Hippocampal formation (tissue), 2 donors: ENCODE measurements at regions not wholly inside any gene's neighbourhood (a gene's known extent, or its start where the extent isn't known, plus 50 kb on each side); places are given as distances from the start of the nearest gene placed in this dataset.

ENCODE experiments used
- DNase-seq, 2 donors: peaks; one replicate each; lab custom pipeline; 2025; lab: John Stamatoyannopoulos, UW

GRCh38 chr20:50301165-50301564 lies 110.5 kb downstream of the CEBPB start:
- no peak for DNase-seq

- no peak for DNase-seq
These were observed 111.1 kb downstream of the CEBPB start for GRCh38 chr20:50301712-50302111.

DNA sequence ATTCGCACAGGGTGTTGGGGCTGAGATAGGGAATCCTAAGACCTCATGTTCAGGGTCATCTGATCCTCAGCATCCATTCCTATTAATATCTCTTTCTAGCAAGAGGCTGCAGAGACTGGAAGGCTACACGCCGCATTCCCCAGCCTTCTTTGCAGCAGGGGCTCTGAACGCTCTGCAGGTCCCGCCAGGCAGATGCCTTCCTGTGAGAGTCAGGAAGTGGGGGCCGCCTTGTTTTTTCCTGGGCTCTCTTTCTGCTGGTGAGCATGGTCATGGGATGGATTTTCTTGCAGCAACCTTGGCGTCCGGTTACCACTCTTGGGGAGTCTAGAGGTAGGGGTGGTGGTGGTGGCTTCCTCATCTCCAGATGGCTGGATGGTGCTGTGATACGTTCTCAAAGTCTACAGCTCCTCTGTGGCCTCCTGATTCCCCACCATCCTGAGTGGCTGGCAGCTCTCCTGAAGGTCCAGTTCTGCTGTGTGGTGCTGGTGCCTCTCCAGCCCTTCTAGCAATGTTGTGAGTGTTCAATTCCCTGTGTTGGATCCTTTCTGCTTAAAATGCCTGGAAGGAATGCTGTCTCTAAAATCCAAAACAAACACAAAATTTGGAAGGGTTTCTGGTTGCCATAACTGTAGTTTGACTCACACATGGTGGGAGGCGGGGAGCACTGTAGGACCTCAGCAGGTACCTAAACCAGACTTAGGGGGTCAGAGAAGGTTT lies 111.9 kb downstream of the CEBPB start:
- no peak for DNase-seq

- no peak for DNase-seq
These were observed 113.2 kb downstream of the CEBPB start for GRCh38 chr20:50303573-50304500.

DNA sequence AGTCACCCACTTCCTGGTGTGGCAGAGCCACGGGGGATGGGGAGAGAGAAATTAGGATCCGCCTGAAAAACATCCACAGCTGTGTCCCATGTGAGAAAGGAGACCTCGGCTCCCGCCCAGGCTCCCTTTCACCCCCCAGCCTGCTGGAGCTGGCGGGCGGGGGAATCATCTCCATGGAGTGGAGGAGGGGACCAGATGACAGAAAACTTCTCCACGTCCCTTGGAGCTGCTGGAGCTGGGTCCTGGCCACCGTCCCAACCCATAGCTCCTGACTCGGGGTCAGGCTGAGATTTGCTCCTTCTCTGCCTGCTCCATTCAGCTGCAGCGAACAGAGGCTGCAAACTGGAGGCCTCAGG lies 113.8 kb downstream of the CEBPB start:
- DNase-seq = no peak

DNA sequence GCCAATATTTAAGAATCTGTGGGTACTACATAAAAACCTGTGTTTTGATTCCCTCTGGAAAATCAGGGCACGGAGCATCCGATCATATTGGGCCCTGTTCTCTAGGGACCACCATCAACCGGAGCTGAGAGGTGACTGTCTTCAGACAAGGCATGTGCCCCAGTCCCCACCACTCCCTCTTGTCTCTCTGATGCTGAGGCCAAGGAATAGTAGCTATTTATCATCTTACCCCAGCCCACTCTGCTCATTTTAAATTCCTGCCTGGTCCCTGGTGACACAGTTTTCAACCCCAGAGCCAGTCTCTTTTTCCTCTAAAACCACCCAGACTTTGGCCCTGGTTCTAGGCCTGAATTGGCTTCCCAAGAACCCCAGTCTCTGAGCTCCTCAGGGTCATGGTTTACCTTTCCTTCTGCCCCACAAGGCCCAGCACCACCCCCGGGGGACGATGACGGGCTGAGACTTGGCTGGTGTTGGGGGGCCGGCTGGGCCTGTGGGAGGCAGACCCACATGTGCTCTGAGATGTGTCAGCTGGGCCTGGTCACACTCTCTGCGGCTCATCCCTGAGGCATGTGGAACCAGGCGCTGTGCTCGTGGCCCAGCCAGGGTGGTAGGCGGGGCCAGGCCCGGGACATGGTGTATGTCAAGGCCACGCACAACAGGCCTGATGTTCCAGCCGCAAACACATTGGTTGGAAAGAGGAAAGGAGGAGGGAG lies 114.4 kb downstream of the CEBPB start:
- DNase-seq = no peak

DNA sequence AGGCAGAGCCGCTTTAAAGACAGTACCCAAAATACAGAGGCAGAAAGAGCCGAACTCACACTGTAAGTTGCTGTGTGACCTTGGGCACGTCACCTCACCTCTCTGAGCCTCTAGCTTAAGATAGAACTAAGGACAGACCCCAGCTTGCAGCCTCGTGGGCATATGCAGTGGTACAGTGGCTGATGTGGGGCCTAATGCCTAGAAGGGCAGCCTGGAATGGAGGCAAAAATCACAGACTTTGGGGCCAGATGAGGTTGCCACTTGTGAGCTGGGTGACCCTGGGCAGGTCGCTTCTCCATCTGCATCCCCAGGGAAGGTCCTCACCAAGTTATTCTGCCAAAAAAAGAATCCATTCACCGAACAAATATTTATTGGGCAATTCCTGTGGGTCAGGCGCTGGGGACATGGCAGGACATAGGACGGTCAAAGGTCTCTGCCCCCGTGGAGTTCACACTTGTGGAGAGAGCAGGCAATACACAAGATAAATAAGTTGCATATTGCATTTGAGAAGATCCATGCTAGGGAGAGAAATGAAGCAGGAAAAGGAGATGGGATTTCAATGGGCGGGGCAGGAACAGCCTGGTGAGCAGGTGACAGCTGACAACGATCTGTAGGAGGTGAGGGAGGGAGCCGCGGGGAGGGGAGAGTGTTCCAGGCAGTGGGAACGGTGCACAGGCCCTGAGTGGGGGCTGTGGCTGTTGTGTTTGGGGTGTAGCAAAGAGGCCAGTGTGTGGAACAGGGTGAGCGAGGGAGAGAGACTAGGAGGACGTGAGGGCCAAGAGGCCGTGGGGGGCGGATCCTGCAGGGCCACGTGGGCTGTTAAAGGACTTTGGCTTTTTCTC lies 115.2 kb downstream of the CEBPB start:
- no peak for DNase-seq

GRCh38 chr20:50306478-50307423 lies 116.1 kb downstream of the CEBPB start:
- no peak for DNase-seq

DNA sequence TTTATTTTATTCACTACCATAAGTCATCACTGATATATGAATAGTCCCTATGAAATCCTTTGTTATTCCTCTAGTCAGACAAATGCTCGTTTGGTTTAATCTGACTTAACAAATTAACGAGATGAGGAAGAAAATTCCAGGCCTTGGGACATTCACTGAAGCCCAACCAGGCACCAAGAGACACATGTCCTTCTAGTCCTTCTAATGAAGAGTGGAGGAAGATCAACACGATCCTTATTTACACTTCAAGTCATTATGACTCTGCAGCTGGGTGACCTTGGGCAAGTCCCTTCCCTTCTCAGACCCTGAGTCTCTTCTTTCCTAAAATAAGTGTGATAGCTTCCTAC lies 117.5 kb downstream of the CEBPB start:
- DNase-seq = no peak

- DNase-seq = peak; percentile 26 to 43
These were observed 118.1 kb downstream of the CEBPB start for GRCh38 chr20:50308513-50309279.

DNA sequence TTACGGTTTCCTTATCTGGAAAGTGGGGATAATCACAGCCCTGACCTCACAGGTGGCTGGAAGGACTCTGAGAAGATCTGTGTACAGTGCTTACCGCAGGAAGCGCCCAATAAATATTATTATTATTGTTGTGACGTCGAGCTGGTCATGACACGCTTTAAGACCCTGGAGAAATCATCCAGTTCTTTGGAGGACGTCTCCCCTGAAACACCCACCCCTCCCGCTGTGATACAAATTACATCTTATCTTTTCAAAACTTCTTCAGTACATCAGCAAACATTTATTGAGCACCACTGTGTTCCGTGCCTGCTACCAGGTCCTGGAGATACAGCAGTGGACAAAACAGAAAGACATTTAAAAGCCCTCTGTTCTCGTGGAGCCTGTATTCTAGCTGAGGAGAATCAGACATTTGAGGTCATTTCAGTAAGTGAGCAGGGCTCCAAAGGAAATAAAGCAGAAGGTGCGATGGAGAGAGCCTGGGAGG lies 118.7 kb downstream of the CEBPB start:
- no peak for DNase-seq

GRCh38 chr20:50309764-50310672 lies 119.4 kb downstream of the CEBPB start:
- DNase-seq = no peak

- DNase-seq = no peak
These were observed 120.0 kb downstream of the CEBPB start for GRCh38 chr20:50310673-50311051.

DNA sequence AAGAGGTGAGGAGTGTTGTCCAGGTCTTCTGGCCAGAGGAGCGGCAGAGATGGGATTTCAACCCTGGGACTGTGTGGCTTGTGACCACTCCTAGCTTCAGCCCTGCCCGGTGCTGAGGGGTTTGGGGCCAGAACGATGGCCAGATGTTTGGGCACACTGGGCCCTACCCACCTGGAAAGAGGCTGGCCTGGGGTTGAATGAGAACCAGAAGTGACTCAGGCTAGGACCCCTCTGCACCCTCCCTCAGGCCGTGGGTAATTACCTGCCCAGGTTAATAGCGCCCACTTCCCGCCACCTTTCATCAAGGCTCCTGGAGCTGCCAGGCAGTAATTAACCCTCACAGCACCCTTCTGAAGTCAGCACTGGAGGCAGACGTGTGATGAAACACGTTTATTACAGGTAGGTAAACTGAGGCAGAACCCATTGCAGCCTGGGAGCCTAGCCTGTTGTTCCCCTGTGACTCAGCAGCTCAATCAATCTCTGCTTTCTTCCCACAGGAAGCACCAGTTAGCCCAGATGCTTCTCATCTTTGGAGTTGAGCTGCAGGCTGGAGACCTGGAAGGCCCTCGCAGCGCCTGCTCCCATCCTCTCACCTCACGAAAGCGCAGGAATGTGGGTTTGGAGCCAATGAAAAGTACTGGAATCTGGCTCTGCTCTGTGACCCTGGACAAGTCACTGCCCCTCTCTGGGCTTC lies 120.8 kb downstream of the CEBPB start:
- DNase-seq = no peak

GRCh38 chr20:50312002-50312681 lies 121.5 kb downstream of the CEBPB start:
- no peak for DNase-seq

- DNase-seq = no peak
These were observed 122.3 kb downstream of the CEBPB start for GRCh38 chr20:50312682-50313521.

DNA sequence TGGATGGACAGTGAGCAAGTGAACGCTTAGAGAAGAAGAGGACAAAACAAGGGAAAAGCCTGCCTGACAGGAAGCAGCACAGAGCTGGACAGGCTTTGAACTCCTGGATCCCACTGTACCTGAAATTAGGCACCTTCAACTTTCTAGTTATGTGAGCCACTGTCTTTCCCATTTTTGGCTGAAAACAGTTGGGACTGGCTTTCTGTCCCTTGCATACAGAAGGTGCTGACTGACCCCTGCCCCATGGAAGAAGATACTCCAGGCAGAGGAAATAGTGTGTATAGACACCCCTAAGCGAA lies 122.8 kb downstream of the CEBPB start:
- no peak for DNase-seq
